ENCODE measurements at regions not wholly inside any gene's neighbourhood (a gene's known extent, or its start where the extent isn't known, plus 50 kb on each side); places are given as distances from the start of the nearest gene placed in this dataset.

- TF ChIP-seq CTCF (IDR thresholded peaks at IDR 0.05), result no peak
- no peak for TF ChIP-seq EP300 (IDR thresholded peaks at IDR 0.05)
- no peak for TF ChIP-seq POLR2A (IDR thresholded peaks at IDR 0.05)
Measured at GRCh38 chr18:38520786-38521185, 955.2 kb upstream of the CELF4 start.

All from ovary (tissue), 3 donors.